Stimulated activated naive B cell treated with anti-CD40 and anti-IgM and Interleukin-4, amounts not matched to agents 10 μg/mL and 1 μg/mL and 100 μg/mL, for 72 hours (primary cell): ENCODE measurements at regions not wholly inside any gene's neighbourhood (a gene's known extent, or its start where the extent isn't known, plus 50 kb on each side); places are given as distances from the start of the nearest gene placed in this dataset.
"Not testable (repeated sequence)": the region's sequence is repeated elsewhere in the genome, so short reads cannot be mapped to it uniquely, and the experiment has no call there.

Source experiments
- ATAC-seq, 2 donors: fragments of 150-1000 bp; cut with Tn5 transposase; replicated peaks; 2 replicates each; pipeline ENCODE4 v1.10.0; 2021; ENCODE audit warnings: moderate library complexity in 1 of 2
- DNase-seq: peaks from one replicate; pipeline ENCODE4 v3.0.0; 2021
- H3K27ac Mint-ChIP-seq: one replicate; pipeline ENCODE4 v1.8.0; 2022; ENCODE audit warnings: mild to moderate bottlenecking, mixed read lengths
- H3K27me3 Mint-ChIP-seq, 2 donors: one replicate each; pipeline ENCODE4 v1.8.0; 2022; ENCODE audit warnings: mixed read lengths in 2 of 2
- H3K36me3 Mint-ChIP-seq, 2 donors: one replicate each; pipeline ENCODE4 v1.8.0; 2022; ENCODE audit warnings: mixed read lengths in 2 of 2, mild to moderate bottlenecking in 1 of 2
- H3K4me1 Mint-ChIP-seq, 2 donors: one replicate each; pipeline ENCODE4 v1.8.0; 2022; ENCODE audit warnings: mixed read lengths in 2 of 2, mild to moderate bottlenecking in 1 of 2
- H3K4me3 Mint-ChIP-seq, 2 donors: one replicate each; pipeline ENCODE4 v1.8.0; 2022; ENCODE audit warnings: mild to moderate bottlenecking in 2 of 2, mixed read lengths in 2 of 2, moderate library complexity in 1 of 2
- H3K9me3 Mint-ChIP-seq, 2 donors: one replicate each; pipeline ENCODE4 v1.8.0; 2022; ENCODE audit warnings: mixed read lengths in 2 of 2, mild to moderate bottlenecking in 1 of 2

GRCh38 chr9:33676746-33677505, 118.4 kb upstream of the PRSS3 start:
- H3K27ac Mint-ChIP-seq: peak overlapping the region; percentile 33
- peaks cover 0 to 1% of the 10 kb centered on the region in 2 donors for H3K9me3 Mint-ChIP-seq
- peak overlapping the region; percentile 87 to 88 for H3K4me3 Mint-ChIP-seq
- DNase-seq (no peak), ATAC-seq (peak; percentile 76 to 78)
- peaks cover 7 to 14% of the 10 kb centered on the region in 2 donors for H3K4me1 Mint-ChIP-seq
- H3K27me3 Mint-ChIP-seq: peaks cover 50 to 67% of the 10 kb centered on the region in 2 donors
- peaks cover 0 to 2% of the 10 kb centered on the region in 2 donors for H3K36me3 Mint-ChIP-seq

GRCh38 chr9:33677506-33677809, 117.9 kb upstream of the PRSS3 start:
- Mint-ChIP-seq H3K4me1 (peaks cover 7 to 14% of the 10 kb centered on the region in 2 donors), H3K9me3 (peaks cover 0 to 1% of the 10 kb centered on the region in 2 donors), H3K27ac (peak overlapping the region; percentile 33), H3K36me3 (peaks cover 0 to 2% of the 10 kb centered on the region in 2 donors), H3K4me3 (peak overlapping the region; percentile 87 to 88), H3K27me3 (peaks cover 53 to 69% of the 10 kb centered on the region in 2 donors)
- ATAC-seq: no peak
- no peak for DNase-seq

DNA sequence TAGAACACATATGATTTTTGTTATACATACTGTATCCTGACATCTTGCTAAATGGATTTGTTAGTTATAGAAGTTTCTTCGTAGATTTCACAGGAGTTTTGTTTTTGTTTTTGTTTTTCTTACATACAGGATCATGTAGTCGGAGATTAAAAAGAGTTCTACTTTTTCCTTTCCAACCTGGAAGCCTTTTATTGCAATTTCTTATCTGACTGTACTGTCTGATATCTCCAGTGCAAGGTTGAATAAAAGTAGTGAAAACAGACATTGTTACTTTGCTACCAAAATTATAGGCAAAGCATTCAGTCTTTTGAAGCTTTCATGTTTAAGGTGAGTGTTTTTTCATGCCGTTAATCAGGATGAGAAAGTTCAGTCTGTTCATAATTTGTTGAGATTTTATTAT, 117.4 kb upstream of the PRSS3 start:
- Mint-ChIP-seq H3K27ac (no peak overlapping the region), H3K36me3 (peaks cover 0 to 2% of the 10 kb centered on the region in 2 donors), H3K4me3 (no peak overlapping the region), H3K4me1 (peaks cover 7 to 14% of the 10 kb centered on the region in 2 donors), H3K27me3 (peaks cover 54 to 67% of the 10 kb centered on the region in 2 donors), H3K9me3 (peaks cover 0 to 1% of the 10 kb centered on the region in 2 donors)
- DNase-seq: no peak
- ATAC-seq: no peak

- H3K4me3 Mint-ChIP-seq: no peak overlapping the region
- DNase-seq (no peak), ATAC-seq (no peak)
- H3K9me3 Mint-ChIP-seq: no peaks in the 10 kb centered on the region
- peaks cover 42 to 53% of the 10 kb centered on the region in 2 donors for H3K27me3 Mint-ChIP-seq
- no peaks in the 10 kb centered on the region for H3K36me3 Mint-ChIP-seq
- H3K4me1 Mint-ChIP-seq: peaks cover 0 to under 1% of the 10 kb centered on the region in 2 donors
- H3K27ac Mint-ChIP-seq: no peak overlapping the region
Measured at GRCh38 chr9:33682551-33682950, 112.8 kb upstream of the PRSS3 start.

- Mint-ChIP-seq H3K4me1 (peaks cover 0 to 5% of the 10 kb centered on the region in 2 donors), H3K27me3 (peaks cover 41 to 46% of the 10 kb centered on the region in 2 donors), H3K27ac (no peak overlapping the region), H3K36me3 (no peaks in the 10 kb centered on the region), H3K9me3 (no peaks in the 10 kb centered on the region), H3K4me3 (no peak overlapping the region)
- DNase-seq: no peak
- ATAC-seq: no peak
Measured at GRCh38 chr9:33684831-33685230, 110.5 kb upstream of the PRSS3 start.

DNA sequence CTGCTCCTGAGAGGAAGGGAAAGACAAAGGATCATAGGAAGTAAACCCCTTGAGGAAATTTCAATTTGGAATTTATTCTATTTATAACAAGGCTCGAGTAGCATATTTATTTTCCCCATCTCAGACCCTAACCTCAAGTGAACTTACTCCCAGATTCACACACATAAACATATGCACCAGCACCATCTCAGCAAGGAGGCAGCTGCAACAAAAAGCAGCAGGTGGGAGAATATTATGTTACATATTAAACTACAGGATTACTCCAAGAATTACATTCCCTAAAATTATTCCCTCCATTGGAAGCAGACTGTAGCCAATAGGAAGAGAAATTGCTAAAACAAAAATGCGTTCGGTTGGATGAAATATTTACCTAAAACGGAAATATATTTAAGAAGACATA, 108.4 kb upstream of the PRSS3 start:
- H3K9me3 Mint-ChIP-seq: no peaks in the 10 kb centered on the region
- H3K4me3 Mint-ChIP-seq: no peak overlapping the region
- peaks cover 1 to 5% of the 10 kb centered on the region in 2 donors for H3K4me1 Mint-ChIP-seq
- H3K36me3 Mint-ChIP-seq: no peaks in the 10 kb centered on the region
- peaks cover 27 to 36% of the 10 kb centered on the region in 2 donors for H3K27me3 Mint-ChIP-seq
- ATAC-seq: no peak
- no peak overlapping the region for H3K27ac Mint-ChIP-seq
- DNase-seq: no peak

GRCh38 chr9:33687779-33688178, 107.6 kb upstream of the PRSS3 start:
- ATAC-seq: no peak
- Mint-ChIP-seq H3K4me3 (no peak overlapping the region), H3K36me3 (no peaks in the 10 kb centered on the region), H3K4me1 (peaks cover 1 to 5% of the 10 kb centered on the region in 2 donors), H3K27ac (no peak overlapping the region), H3K9me3 (no peaks in the 10 kb centered on the region), H3K27me3 (peaks cover 19 to 29% of the 10 kb centered on the region in 2 donors)
- no peak for DNase-seq

DNA sequence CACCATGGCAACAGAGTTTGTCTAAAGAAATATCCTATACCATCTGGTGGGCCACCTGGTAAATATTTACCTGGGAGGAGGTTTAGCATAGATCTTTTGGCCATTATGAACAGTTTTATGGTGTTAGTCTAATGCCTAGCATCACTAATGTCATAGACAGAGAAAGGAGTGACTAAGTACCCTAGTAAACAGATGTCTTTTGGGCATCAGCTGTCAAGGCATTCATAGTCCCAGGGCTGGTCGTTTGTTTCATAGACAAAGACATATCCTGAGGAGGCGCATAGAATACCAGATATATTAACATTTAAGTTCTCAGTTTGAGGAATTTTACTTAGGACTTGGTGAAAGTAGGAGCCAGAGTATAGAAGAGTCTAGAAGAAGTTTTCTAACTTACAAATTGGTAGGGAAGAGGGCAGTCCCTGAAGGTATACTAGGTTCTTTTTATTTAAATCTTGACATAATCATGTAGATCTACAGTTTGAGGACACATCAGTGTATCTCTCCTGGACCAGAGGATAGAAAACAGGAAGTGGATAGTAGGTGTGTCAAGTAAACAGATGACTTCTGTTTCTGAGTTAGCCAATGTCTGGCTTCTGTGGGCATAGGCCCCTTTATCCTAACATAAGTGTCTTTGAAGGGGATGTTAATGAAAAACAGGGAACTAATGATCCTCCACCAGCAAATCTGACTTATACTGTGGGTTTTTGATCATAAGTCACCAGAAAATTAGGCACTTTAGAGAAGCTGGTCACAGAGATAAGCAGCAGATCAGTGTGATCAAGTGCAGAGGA, 105.0 kb upstream of the PRSS3 start:
- H3K9me3 Mint-ChIP-seq: no peaks in the 10 kb centered on the region
- ATAC-seq (peak; percentile 45 to 50), DNase-seq (no peak)
- no peaks in the 10 kb centered on the region for H3K36me3 Mint-ChIP-seq
- H3K27me3 Mint-ChIP-seq: peaks cover 19 to 30% of the 10 kb centered on the region in 2 donors
- no peak overlapping the region for H3K27ac Mint-ChIP-seq
- H3K4me3 Mint-ChIP-seq: no peak overlapping the region
- H3K4me1 Mint-ChIP-seq: peaks cover 1 to 5% of the 10 kb centered on the region in 2 donors

DNA sequence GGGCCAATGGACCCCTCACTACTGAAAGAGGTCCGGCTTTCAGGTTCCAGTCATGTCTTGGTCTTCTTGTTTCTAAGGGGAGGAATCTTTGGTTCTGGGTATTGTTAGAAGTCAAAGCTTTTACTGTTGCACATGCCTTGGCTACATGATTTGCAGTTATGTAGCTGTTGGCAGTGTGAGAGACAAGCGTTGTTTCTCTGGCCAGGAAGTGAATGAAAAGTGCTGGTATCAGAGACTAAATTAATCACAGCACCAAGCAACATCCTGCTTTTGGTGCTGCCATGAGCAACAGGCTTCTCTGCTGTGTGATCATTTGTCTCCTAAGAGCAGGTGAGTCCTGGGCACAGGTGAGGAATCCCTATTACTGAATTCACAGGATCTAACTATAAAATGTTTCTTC, 100.1 kb upstream of the PRSS3 start:
- Mint-ChIP-seq H3K27ac (no peak overlapping the region), H3K36me3 (no peaks in the 10 kb centered on the region), H3K27me3 (peaks cover 16 to 29% of the 10 kb centered on the region in 2 donors), H3K4me1 (peaks cover 0 to 1% of the 10 kb centered on the region in 2 donors), H3K9me3 (no peaks in the 10 kb centered on the region), H3K4me3 (no peak overlapping the region)
- ATAC-seq (no peak), DNase-seq (no peak)

- Mint-ChIP-seq H3K9me3 (no peaks in the 10 kb centered on the region), H3K27ac (no peak overlapping the region), H3K4me3 (no peak overlapping the region), H3K4me1 (no peaks in the 10 kb centered on the region), H3K27me3 (peaks cover 18 to 28% of the 10 kb centered on the region in 2 donors), H3K36me3 (no peaks in the 10 kb centered on the region)
- no peak for ATAC-seq
- DNase-seq: no peak
Measured at GRCh38 chr9:33695856-33696255, 99.5 kb upstream of the PRSS3 start.

- Mint-ChIP-seq H3K4me3 (no peak overlapping the region), H3K27me3 (peaks cover 23 to 30% of the 10 kb centered on the region in 2 donors), H3K27ac (no peak overlapping the region), H3K4me1 (no peaks in the 10 kb centered on the region), H3K36me3 (no peaks in the 10 kb centered on the region), H3K9me3 (no peaks in the 10 kb centered on the region)
- no peak for ATAC-seq
- no peak for DNase-seq
Measured at GRCh38 chr9:33697171-33697570, 98.2 kb upstream of the PRSS3 start.

DNA sequence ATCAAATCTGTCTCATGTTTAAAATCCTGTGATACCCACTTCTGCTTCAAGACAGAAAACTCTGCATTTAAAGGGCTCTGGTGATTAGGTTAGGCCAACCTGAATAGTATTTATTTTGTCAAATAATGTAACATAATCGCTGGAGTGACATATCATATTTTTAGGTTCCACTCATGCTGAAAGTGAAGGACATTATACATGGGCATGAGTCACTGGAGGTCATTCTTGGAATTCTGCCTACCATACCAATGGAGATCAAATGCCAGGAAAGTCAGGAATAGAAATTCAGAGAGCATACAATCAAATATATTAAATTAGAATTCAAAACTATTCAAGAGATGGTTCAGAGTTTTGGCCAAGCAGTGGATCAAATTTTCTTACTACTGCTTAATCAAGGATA, 97.1 kb upstream of the PRSS3 start:
- no peak for ATAC-seq

DNA sequence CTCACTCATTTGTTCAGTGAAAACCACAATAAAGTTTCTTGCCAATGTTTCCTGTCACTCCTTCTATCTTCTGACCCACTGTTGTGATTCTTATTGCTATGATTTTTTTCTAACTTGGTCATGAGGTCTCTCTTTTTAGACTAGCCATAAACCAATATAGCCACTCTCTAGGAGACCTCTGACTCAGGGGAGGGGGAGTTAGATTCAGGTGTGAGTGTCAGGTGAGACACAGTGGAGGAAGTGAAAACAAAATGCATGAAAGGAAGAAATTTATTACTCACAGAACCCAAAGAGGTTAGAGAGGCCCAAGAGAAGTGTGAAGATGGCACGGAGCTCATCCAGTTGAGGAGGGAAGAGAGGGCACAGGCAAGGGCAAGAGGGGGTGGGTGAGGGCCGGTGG, 94.4 kb upstream of the PRSS3 start:
- not testable (repeated sequence) for H3K4me3 Mint-ChIP-seq, H3K36me3 Mint-ChIP-seq, H3K4me1 Mint-ChIP-seq, H3K9me3 Mint-ChIP-seq, DNase-seq, H3K27ac Mint-ChIP-seq
- peaks cover 16 to 20% of the 10 kb centered on the region in 2 donors for H3K27me3 Mint-ChIP-seq
- ATAC-seq: peak in 1 of 2 donors; percentile 29

More for the DNA sequence above, 97.1 kb upstream of the PRSS3 start:
- Mint-ChIP-seq H3K36me3 (no peaks in the 10 kb centered on the region), H3K27ac (no peak overlapping the region), H3K9me3 (no peaks in the 10 kb centered on the region), H3K4me1 (no peaks in the 10 kb centered on the region), H3K27me3 (peaks cover 23 to 30% of the 10 kb centered on the region in 2 donors), H3K4me3 (no peak overlapping the region)
- no peak for DNase-seq

DNA sequence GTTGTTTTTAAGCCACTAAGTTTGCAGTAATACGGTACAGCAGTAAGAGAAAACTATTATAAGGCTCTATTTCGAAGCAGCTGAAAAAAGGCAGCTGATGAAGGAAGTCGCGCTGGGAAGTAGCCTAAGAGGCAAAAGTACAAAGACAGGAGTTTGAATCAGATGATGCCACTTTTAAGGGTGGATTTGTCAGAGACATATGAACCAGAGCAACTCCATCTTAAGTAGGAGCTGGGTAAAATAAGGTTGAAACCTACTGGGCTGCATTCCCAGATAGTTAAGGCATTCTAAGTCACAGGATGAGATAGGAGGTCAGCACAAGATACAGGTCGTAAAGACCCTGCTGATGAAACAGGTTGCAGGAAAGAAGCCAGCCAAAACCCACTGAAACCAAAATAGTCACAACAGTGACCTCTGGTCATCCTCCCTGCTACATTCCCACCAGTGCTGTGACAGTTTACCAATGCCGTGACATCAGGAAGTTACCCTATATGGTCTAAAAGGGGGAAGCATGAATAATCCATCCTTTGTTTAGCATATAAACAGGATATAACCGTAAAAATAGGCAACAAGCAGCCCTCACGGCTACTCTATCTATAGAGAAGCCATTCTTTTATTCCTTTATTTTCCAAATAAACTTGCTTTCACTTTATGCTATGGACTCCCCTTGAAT, 91.8 kb upstream of the PRSS3 start:
- Mint-ChIP-seq H3K4me3 (no peak overlapping the region), H3K4me1 (no peaks in the 10 kb centered on the region), H3K36me3 (no peaks in the 10 kb centered on the region), H3K9me3 (peaks cover 0 to 4% of the 10 kb centered on the region in 2 donors), H3K27ac (no peak overlapping the region), H3K27me3 (peaks cover 13 to 26% of the 10 kb centered on the region in 2 donors)
- no peak for ATAC-seq
- no peak for DNase-seq
